ENCODE measurements at regions not wholly inside any gene's neighbourhood (a gene's known extent, or its start where the extent isn't known, plus 50 kb on each side); places are given as distances from the start of the nearest gene placed in this dataset.
"Not testable (repeated sequence)": the region's sequence is repeated elsewhere in the genome, so short reads cannot be mapped to it uniquely, and the experiment has no call there.

- DNase-seq: peak; percentile 76
Measured at GRCh38 chr5:36739751-36740221, 133.4 kb downstream of the SLC1A3 start.

- no peak for DNase-seq
Measured at GRCh38 chr5:36740259-36740898, 134.0 kb downstream of the SLC1A3 start.

- no peak for DNase-seq
Measured at GRCh38 chr5:36741128-36741527, 134.7 kb downstream of the SLC1A3 start.

DNA sequence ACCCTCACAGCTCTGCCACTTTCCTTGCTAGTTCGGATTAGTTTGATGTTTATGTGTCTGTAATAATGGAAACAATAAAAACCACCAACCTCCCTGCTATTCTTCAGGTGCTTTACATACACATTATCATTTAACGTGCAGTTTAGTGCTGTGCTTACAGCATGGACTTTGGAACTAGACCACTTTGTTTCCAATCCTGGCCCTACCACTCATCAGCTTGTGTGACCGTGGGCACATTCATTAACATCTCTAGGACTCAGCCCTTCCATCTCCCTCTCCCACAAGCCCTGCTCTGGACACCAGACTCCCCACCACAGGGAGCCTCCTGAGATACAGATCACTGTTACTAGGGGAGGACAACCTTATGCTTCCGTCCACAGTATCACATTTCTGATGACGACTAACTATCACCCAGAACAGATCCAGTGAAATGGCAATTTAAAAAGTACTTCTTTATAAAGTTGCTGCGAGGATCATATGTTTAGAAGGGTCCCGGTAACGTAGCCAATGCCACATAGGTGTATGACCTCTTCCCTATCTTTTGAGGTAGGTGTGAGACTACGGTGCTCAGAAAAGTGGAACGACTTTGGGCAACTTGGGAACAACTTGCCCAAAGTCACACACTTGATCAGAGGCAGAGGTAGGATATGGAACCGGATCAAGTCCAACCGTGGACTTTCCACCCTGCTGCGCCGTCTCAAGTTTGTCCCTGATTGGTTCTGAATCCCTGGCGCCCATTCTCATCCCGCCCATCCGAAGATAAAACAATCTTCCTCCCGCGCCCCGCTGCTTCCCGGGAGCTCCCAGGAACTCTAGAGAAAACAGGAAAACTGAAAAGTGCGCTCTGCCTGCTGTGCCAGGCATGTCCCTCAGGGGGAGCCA, 132.4 kb upstream of the NIPBL start:
- peak; percentile 57 for DNase-seq

DNA sequence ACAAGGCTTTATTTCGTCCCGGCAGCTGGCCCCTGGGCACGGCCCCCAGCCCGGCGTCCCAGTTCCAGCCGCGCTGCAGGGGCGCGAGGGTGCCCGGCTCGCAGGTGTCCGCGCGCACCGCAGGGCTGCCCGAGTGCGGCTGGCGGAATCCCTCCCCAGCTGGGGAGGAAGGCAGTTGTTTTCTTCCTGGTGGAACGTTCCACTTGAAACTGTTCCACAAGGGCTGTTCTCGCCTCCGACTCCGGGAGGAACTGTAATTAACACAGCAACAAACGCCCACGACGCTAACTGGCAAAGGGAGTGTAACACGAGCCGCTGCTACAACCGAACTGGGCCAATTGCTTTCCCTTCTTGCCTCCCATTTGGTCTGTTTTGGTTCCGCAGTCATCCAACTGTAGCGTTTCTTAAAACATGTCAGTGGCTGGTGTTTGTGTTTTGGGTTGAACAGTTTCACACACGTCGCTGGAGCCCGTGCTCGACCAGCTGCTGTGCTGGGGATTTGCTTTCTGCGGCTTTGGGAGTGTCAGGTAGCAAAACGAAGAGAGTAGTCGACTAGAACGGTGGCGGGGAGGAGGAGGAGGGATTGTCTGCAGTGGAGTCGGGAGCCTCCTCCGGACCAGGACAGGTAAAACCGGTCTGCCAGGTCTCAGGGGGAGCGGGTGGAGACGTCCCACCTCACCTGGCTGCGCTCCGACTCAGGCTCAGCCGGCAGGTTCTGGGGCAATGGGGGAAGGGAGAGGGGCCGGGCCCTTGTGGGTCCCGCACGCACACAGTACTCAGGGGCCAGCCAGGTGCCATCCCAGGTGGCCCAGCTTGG, 131.6 kb upstream of the NIPBL start:
- DNase-seq: peak; percentile 66

- not testable (repeated sequence) for DNase-seq
Measured at GRCh38 chr5:36747794-36748193, 128.8 kb upstream of the NIPBL start.

- DNase-seq: no peak
Measured at GRCh38 chr5:36751886-36752285, 124.7 kb upstream of the NIPBL start.

- no peak for DNase-seq
Measured at GRCh38 chr5:36755342-36755741, 121.2 kb upstream of the NIPBL start.

DNA sequence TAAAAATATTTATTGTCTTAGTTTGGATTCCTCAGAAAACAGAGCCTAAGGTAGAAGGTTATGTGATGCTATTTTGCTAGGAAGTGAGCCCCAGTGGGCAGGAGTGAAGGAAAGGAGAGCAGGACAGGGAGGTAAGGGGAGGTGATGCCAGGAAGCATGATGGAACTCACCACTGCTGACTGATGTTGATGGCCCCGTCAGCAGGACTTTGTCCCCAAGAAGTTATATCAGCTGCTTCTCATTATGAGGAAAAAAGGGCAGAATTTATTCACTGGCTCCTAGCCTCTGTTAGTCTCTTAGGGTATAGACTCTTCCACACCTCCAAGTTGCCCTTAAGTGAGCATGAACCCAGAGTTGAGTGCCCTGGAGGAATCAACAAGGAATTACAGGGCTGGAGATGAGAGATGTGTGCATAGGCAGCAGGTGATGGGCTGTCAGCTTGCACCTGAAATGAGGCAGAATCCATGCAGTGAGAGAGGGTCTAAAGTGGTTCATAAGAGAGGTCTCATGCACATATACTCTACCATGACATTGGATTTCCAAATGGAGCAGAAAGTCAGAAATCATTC, 120.6 kb upstream of the NIPBL start:
- no peak for DNase-seq

DNA sequence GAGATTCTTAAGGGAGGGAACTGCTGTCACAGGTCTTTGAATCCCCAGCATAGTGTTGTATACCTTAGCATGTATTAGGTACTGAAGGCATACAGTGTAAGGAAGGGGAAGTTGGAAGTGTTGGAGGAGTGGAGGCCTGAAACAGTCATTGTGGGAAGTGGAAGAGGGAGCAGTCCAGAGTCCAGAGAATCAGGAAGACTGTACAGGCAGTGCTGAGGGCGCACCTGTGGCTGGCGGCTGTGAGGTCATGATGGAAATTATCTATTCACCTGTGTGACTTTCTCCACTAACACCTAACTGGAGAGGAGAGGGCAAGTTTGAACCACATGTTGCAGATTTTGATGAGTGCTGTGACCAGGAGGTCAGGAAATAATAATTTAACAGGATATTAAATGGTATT, 119.7 kb upstream of the NIPBL start:
- no peak for DNase-seq

GRCh38 chr5:36759117-36759516, 117.5 kb upstream of the NIPBL start:
- no peak for DNase-seq

DNA sequence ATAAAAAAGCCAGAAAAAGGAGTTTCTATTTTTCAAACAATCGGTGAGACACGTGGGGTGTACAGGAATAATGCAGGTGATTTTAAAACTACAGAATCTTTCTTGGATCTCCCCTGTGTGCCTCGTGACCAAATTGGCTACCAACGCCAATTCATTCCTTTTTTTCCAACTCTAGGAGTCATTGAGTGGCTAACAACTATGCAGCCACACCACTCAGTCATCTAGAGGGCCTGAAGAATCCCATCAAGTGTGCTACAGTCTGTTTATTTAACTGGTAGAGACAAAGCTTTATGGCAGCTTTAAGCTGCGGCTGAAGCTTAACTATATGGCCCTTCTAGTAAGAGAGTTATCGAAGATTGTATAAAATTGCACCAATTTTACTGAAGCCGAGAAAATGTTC, 113.1 kb upstream of the NIPBL start:
- DNase-seq: no peak

- DNase-seq: no peak
Measured at GRCh38 chr5:36765876-36766275, 110.7 kb upstream of the NIPBL start.

GRCh38 chr5:36766981-36767380, 109.6 kb upstream of the NIPBL start:
- DNase-seq: no peak

- no peak for DNase-seq
Measured at GRCh38 chr5:36768450-36768849, 108.1 kb upstream of the NIPBL start.

DNA sequence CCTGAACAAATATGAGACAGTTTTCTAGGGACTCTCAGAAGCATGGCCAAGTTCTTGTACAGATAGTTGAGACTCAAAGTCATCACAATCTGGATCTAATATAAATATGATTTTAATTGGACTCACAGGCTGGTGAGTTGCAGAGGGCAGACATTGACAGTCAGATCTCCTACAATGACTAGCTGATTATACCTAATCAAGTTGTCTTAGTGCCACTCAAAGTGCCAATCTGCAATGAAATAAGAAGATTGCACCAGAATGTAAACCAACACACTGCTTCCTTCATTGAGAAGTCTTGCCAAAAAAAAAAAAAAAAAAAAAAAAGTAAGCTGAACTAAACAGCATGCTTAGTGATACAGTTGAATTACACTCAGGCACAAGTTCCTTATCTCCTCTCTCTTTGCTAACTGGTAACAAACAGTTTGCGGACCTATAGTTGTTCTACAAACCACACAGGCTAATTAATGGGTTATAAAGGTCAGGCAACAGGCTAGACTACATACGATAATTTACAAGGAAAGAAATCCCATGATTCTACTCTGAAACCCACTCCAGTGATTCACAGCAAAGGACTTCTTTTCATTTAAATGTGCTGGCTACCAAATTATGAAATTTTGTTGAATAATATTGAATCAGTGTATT, 107.3 kb upstream of the NIPBL start:
- no peak for DNase-seq

- peak; percentile 4 for DNase-seq
Measured at GRCh38 chr5:36770125-36770524, 106.4 kb upstream of the NIPBL start.

DNA sequence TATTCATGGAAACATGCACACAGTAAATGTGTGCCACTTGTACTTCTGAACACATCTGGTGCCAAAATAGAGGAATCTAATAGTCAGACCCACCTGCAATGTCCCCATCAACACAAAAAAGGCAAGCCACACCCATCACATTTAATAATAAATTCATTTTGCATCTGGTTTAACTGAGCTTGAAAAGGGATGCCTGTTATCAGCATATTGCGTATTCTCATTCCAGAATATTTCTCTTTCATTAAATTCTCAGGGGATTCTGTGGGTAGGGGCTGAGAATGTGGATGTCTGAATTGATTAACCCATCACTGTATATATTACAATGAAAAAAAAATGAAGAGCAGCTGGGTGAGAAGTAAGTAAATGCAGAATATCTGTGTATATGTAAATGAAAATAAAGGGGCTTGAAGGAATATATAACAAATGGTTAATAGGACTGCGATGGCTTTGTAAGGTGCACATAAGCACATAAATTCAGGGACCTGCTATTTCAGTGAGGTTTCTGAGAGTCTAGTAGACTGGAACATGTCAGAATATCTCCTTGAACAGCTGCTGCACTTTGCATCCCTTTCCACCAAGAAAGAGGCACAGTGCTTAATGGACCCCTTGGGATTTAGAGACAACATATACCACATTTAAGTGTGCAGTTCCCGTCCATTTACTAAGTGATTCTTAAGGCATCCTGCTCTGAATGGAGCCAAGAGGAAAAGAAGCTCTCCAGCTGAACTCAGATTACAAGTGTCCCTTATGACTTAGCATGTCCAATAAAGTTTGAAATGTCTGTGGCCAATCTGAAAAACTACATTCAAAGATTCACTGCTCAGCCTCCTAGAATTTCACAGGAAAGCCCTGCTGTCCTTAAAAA, 104.1 kb upstream of the NIPBL start:
- DNase-seq: no peak

- DNase-seq: peak; percentile 30
Measured at GRCh38 chr5:36777105-36777757, 99.3 kb upstream of the NIPBL start.

DNA sequence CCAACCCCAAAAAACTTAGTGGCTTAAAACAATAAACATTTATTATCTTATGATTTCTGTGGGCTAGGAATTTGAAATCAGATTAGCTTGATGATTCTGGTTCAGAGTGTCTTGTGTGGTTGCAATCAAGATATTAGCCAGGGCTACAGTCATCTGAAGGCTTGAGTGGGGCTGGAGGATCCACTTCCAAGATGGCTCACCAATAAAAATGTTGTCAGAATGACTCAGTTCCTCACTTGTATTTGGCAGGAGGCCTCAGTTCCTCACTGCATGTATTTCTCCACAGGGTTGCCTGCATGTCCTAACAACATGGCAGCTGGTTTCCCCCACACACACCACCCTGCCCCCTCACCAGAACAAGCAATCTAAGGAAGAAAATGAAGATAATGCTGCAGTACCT, 98.2 kb upstream of the NIPBL start:
- peak; percentile 28 for DNase-seq

DNA sequence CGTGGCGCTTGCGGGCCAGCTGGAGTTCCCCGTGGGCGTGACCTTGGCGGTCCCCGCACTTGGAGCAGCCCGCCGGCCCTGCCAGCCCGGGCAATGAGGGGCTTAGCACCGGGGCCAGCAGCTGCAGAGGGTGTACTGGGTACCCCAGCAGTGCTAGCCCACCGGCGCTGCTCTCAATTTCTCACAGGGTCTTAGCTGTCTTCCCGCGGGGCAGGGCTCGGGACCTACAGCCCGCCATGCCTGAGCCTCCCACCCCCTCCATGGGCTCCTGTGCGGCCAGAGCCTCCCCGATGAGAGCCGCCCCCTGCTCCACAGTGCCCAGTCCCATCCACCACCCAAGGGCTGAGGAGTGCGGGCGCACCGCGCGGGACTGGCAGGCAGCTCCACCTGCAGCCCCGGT, 94.0 kb upstream of the NIPBL start:
- DNase-seq: not testable (repeated sequence)

All from inflammatory macrophage treated with lipopolysaccharide for 4 hours (primary cell).